K562 (cell line): ENCODE measurements at regions not wholly inside any gene's neighbourhood (a gene's known extent, or its start where the extent isn't known, plus 50 kb on each side); places are given as distances from the start of the nearest gene placed in this dataset.

ENCODE experiments used
- KLF16 ChIP-seq: IDR thresholded peaks from 2 replicates; pipeline ENCODE4 v1.6.1; 2016; ENCODE audit warnings: antibody characterized with exemption
- TF ChIP-seq, protein P1 (sequence below), 3 experiments: IDR thresholded peaks in 2 of 3; conservative IDR thresholded peaks in 1 of 3; 2 replicates each; pipeline ENCODE4 v1.5.1; 2011 to 2012; ENCODE audit warnings: low read length in 3 of 3, mild to moderate bottlenecking in 3 of 3, control low read depth in 2 of 3, improper control_type of control experiment in 1 of 3, inconsistent platforms in 1 of 3, low read depth in 1 of 3, mixed read lengths in 1 of 3, moderate library complexity in 1 of 3; ENCODE audit not compliant: insufficient read depth in 2 of 3

DNA sequence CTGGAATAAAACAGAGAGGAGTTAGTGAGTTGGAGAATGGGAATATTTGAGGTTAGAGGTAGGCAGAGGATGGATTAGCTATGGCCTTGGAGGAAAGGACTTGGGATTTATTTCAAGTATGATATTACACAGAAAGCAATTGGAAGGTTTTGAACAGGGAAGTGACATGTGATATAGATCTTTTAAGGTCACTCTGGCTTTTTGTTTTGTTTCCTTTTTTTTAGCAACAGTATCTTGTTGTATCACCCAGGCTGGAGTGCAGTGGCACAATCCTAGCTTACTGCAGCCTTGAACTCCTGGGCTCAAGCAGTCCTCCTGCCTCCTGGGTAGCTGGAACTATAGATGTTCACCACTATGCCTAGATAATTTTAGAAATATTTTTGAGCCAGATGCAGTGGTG lies 190.3 kb downstream of the UTRN start:
- TF ChIP-seq, protein P1, sequence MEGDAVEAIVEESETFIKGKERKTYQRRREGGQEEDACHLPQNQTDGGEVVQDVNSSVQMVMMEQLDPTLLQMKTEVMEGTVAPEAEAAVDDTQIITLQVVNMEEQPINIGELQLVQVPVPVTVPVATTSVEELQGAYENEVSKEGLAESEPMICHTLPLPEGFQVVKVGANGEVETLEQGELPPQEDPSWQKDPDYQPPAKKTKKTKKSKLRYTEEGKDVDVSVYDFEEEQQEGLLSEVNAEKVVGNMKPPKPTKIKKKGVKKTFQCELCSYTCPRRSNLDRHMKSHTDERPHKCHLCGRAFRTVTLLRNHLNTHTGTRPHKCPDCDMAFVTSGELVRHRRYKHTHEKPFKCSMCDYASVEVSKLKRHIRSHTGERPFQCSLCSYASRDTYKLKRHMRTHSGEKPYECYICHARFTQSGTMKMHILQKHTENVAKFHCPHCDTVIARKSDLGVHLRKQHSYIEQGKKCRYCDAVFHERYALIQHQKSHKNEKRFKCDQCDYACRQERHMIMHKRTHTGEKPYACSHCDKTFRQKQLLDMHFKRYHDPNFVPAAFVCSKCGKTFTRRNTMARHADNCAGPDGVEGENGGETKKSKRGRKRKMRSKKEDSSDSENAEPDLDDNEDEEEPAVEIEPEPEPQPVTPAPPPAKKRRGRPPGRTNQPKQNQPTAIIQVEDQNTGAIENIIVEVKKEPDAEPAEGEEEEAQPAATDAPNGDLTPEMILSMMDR (IDR thresholded peaks at IDR 0.05 in 2 of 3, conservative IDR thresholded peaks at IDR 0.05 in 1 of 3; ENCODE audit: insufficient read depth in 2 of 3, low read depth in 1 of 3, low read length in 3 of 3), result no peak
- TF ChIP-seq KLF16, result no peak
